ENCODE measurements at regions not wholly inside any gene's neighbourhood (a gene's known extent, or its start where the extent isn't known, plus 50 kb on each side); places are given as distances from the start of the nearest gene placed in this dataset.
A peak's percentile ranks its signal among the peaks of the same experiment; 100 is the strongest.

GRCh38 chr4:31365006-31365690, 645.0 kb downstream of the PCDH7 start:
- Histone ChIP-seq H3K4me3 (no peak overlapping the region), H3K36me3 (no peaks in the 10 kb centered on the region), H3K4me1 (ENCODE audit: low read depth) (no peaks in the 10 kb centered on the region), H3K9me3 (ENCODE audit: low read depth) (no peaks in the 10 kb centered on the region), H3K27me3 (no peaks in the 10 kb centered on the region), H3K27ac (no peak overlapping the region)
- peak in 1 of 2 donors; percentile 14 for DNase-seq (ENCODE audit: low read depth in 1 of 2, low spot score in 1 of 2)
- TF ChIP-seq CTCF (IDR thresholded peaks at IDR 0.05; ENCODE audit: low read depth, low read length), result no peak

GRCh38 chr4:31366041-31366440, 645.9 kb downstream of the PCDH7 start:
- no peaks in the 10 kb centered on the region for H3K36me3 ChIP-seq
- H3K4me3 ChIP-seq, result no peak overlapping the region
- DNase-seq (ENCODE audit: low read depth in 1 of 2, low spot score in 1 of 2), result peak in 1 of 2 donors; percentile 38
- H3K4me1 ChIP-seq (ENCODE audit: low read depth), result no peaks in the 10 kb centered on the region
- no peak for TF ChIP-seq CTCF (IDR thresholded peaks at IDR 0.05; ENCODE audit: low read depth, low read length)
- no peaks in the 10 kb centered on the region for H3K9me3 ChIP-seq (ENCODE audit: low read depth)
- no peaks in the 10 kb centered on the region for H3K27me3 ChIP-seq
- no peak overlapping the region for H3K27ac ChIP-seq

GRCh38 chr4:31370866-31371465, 650.8 kb downstream of the PCDH7 start:
- peak; percentile 61 to 66 for DNase-seq (ENCODE audit: low read depth in 1 of 2, low spot score in 1 of 2)
- TF ChIP-seq CTCF (IDR thresholded peaks at IDR 0.05; ENCODE audit: low read depth, low read length), result peak; percentile 83
- no peak overlapping the region for H3K27ac ChIP-seq
- H3K9me3 ChIP-seq (ENCODE audit: low read depth), result no peaks in the 10 kb centered on the region
- H3K27me3 ChIP-seq, result no peaks in the 10 kb centered on the region
- no peak overlapping the region for H3K4me3 ChIP-seq
- no peaks in the 10 kb centered on the region for H3K4me1 ChIP-seq (ENCODE audit: low read depth)
- no peaks in the 10 kb centered on the region for H3K36me3 ChIP-seq

GRCh38 chr4:31374256-31374960, 654.2 kb downstream of the PCDH7 start:
- TF ChIP-seq CTCF (IDR thresholded peaks at IDR 0.05; ENCODE audit: low read depth, low read length), result no peak
- H3K9me3 ChIP-seq (ENCODE audit: low read depth), result no peaks in the 10 kb centered on the region
- DNase-seq (ENCODE audit: low read depth in 1 of 2, low spot score in 1 of 2), result no peak

GRCh38 chr4:31375936-31376335, 655.8 kb downstream of the PCDH7 start:
- Histone ChIP-seq H3K36me3 (no peaks in the 10 kb centered on the region), H3K9me3 (ENCODE audit: low read depth) (no peaks in the 10 kb centered on the region), H3K4me3 (no peak overlapping the region), H3K27me3 (no peaks in the 10 kb centered on the region), H3K4me1 (ENCODE audit: low read depth) (no peaks in the 10 kb centered on the region), H3K27ac (no peak overlapping the region)
- DNase-seq (ENCODE audit: low read depth in 1 of 2, low spot score in 1 of 2), result peak in 1 of 2 donors; percentile 68
- no peak for TF ChIP-seq CTCF (IDR thresholded peaks at IDR 0.05; ENCODE audit: low read depth, low read length)

More at GRCh38 chr4:31374256-31374960, 654.2 kb downstream of the PCDH7 start:
- H3K27ac ChIP-seq, result no peak overlapping the region
- H3K27me3 ChIP-seq, result no peaks in the 10 kb centered on the region
- no peaks in the 10 kb centered on the region for H3K36me3 ChIP-seq
- H3K4me1 ChIP-seq (ENCODE audit: low read depth), result no peaks in the 10 kb centered on the region
- no peak overlapping the region for H3K4me3 ChIP-seq
